ENCODE measurements at regions not wholly inside any gene's neighbourhood (a gene's known extent, or its start where the extent isn't known, plus 50 kb on each side); places are given as distances from the start of the nearest gene placed in this dataset.

DNA sequence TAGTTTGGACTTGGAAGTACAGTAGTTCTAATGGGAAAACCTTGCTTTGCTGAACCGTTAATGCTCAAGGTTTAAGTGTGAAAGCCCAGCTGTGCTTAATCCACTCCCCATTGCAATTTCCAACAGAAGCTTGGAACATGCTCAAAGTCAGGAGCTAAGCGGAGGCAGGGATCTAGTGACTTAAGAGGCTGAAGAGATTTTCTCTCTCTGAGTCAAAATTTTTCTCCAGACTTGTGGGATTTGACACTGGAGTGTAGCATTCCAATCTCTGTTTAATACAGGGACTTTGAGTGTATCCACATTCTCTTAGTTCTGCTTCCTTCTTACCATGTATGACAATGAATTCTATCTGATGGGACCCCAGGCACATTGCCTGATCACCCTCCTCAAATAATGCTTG is 471.8 kb downstream of the KIF4B start:
- no peak overlapping the region for H3K9ac ChIP-seq (ENCODE audit: low read length in 3 of 3)
- no peaks in the 10 kb centered on the region for H3K36me3 ChIP-seq (ENCODE audit: control insufficient read depth in 2 of 3, insufficient read depth in 3 of 3, low read length in 3 of 3)
- H3K27me3 ChIP-seq (ENCODE audit: control insufficient read depth, insufficient read depth, low read length): no peaks in the 10 kb centered on the region
- FAIRE-seq (no peak), DNase-seq (no peak)
- no peak overlapping the region for H3K27ac ChIP-seq (ENCODE audit: low read depth in 2 of 2, low read length in 2 of 2)
- intact Hi-C loops (cut with DNase I): no loop called here
- TF ChIP-seq, protein P1, sequence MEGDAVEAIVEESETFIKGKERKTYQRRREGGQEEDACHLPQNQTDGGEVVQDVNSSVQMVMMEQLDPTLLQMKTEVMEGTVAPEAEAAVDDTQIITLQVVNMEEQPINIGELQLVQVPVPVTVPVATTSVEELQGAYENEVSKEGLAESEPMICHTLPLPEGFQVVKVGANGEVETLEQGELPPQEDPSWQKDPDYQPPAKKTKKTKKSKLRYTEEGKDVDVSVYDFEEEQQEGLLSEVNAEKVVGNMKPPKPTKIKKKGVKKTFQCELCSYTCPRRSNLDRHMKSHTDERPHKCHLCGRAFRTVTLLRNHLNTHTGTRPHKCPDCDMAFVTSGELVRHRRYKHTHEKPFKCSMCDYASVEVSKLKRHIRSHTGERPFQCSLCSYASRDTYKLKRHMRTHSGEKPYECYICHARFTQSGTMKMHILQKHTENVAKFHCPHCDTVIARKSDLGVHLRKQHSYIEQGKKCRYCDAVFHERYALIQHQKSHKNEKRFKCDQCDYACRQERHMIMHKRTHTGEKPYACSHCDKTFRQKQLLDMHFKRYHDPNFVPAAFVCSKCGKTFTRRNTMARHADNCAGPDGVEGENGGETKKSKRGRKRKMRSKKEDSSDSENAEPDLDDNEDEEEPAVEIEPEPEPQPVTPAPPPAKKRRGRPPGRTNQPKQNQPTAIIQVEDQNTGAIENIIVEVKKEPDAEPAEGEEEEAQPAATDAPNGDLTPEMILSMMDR (IDR thresholded peaks at IDR 0.05; ENCODE audit: borderline replicate concordance, extremely low read depth, insufficient read depth): no peak
- no peaks in the 10 kb centered on the region for H3K9me3 ChIP-seq (ENCODE audit: control insufficient read depth in 2 of 3, insufficient read depth in 1 of 3, low read length in 3 of 3)
- H3K4me3 ChIP-seq (ENCODE audit: low read length in 3 of 3): no peak overlapping the region
- H3K4me1 ChIP-seq (ENCODE audit: control insufficient read depth in 2 of 3, insufficient read depth in 2 of 3, low read depth in 1 of 3, low read length in 3 of 3): peaks cover 0 to 4% (median 0%) of the 10 kb centered on the region in 3 donors

DNA sequence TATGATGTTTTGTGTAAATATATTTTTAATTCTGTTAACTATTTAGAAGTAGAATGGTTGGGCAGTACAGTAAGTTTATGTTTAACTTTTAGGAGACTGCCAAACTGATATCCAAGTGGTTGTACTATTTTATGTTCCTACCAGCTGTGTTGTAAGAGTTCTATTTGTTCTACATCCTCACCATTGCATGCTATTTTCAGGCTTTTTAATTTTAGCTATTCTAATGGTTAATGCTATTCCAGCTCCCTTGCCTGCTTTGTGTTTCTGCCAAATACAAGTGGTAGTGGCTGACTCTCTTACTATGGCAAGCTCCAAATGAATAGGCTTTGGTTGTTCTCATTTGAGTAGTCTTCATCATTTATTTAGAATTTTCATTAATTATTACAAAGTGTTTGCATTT is 476.4 kb downstream of the KIF4B start:
- intact Hi-C loops (cut with DNase I): no loop called here
- TF ChIP-seq, protein P1 (IDR thresholded peaks at IDR 0.05; ENCODE audit: borderline replicate concordance, extremely low read depth, insufficient read depth): no peak
- H3K36me3 ChIP-seq (ENCODE audit: control insufficient read depth in 2 of 3, insufficient read depth in 3 of 3, low read length in 3 of 3): no peaks in the 10 kb centered on the region
- no peaks in the 10 kb centered on the region for H3K27me3 ChIP-seq (ENCODE audit: control insufficient read depth, insufficient read depth, low read length)
- H3K4me3 ChIP-seq (ENCODE audit: low read length in 3 of 3): no peak overlapping the region
- no peak overlapping the region for H3K9ac ChIP-seq (ENCODE audit: low read length in 3 of 3)
- no peaks in the 10 kb centered on the region for H3K4me1 ChIP-seq (ENCODE audit: control insufficient read depth in 2 of 3, insufficient read depth in 2 of 3, low read depth in 1 of 3, low read length in 3 of 3)
- FAIRE-seq: no peak
- no peaks in the 10 kb centered on the region for H3K9me3 ChIP-seq (ENCODE audit: control insufficient read depth in 2 of 3, insufficient read depth in 1 of 3, low read length in 3 of 3)
- H3K27ac ChIP-seq (ENCODE audit: low read depth in 2 of 2, low read length in 2 of 2): no peak overlapping the region
- no peak for DNase-seq

DNA sequence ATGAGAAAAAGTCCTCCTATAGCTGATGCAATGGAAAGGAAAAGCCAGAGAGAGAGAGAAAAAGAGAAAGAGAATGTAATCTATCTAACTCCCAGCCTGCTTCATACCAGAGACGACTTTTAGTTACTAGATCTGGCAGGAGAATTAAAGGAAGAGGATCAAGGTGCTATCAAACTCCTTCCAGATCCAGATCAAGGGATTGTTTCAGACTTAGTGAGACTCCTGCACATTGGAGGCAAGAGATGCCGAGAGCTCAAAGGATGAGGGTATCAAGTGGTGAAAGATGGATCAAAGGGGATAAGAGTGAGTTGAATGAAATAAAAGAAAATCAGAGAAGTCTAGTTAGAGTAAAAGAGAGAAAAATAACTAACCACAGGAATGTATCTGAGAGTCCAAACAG is 478.6 kb downstream of the KIF4B start:
- intact Hi-C loops (cut with DNase I): no loop called here
- DNase-seq: no peak
- FAIRE-seq: no peak
- Histone ChIP-seq H3K4me3 (ENCODE audit: low read length in 3 of 3) (no peak overlapping the region), H3K36me3 (ENCODE audit: control insufficient read depth in 2 of 3, insufficient read depth in 3 of 3, low read length in 3 of 3) (no peaks in the 10 kb centered on the region), H3K9ac (ENCODE audit: low read length in 3 of 3) (no peak overlapping the region), H3K27me3 (ENCODE audit: control insufficient read depth, insufficient read depth, low read length) (no peaks in the 10 kb centered on the region), H3K4me1 (ENCODE audit: control insufficient read depth in 2 of 3, insufficient read depth in 2 of 3, low read depth in 1 of 3, low read length in 3 of 3) (no peaks in the 10 kb centered on the region), H3K27ac (ENCODE audit: low read depth in 2 of 2, low read length in 2 of 2) (no peak overlapping the region), H3K9me3 (ENCODE audit: control insufficient read depth in 2 of 3, insufficient read depth in 1 of 3, low read length in 3 of 3) (no peaks in the 10 kb centered on the region)
- TF ChIP-seq, protein P1 (IDR thresholded peaks at IDR 0.05; ENCODE audit: borderline replicate concordance, extremely low read depth, insufficient read depth): no peak

DNA sequence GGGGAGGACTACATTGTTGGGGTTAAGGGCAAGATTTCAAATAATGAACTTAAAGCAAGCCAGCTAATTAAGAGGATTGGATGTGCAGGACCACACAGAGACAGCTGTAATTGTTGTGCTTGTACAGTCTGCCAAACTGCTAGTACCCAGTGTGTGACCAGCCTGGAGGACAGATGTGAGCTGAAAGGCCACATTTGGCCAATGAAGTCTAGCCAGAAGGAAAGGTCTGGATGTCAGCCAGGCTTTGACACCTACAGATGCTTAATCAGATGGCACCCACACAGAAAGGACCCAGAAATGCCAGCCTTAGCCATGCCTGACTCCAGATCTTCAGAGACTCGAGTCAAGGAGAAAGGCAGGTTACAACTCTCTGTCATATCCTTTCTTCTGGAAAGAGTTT is 491.1 kb downstream of the KIF4B start:
- H3K9ac ChIP-seq (ENCODE audit: low read length in 3 of 3): no peak overlapping the region
- FAIRE-seq: no peak

More for the DNA sequence above, 491.1 kb downstream of the KIF4B start:
- H3K36me3 ChIP-seq (ENCODE audit: control insufficient read depth in 2 of 3, insufficient read depth in 3 of 3, low read length in 3 of 3): no peaks in the 10 kb centered on the region
- no peaks in the 10 kb centered on the region for H3K9me3 ChIP-seq (ENCODE audit: control insufficient read depth in 2 of 3, insufficient read depth in 1 of 3, low read length in 3 of 3)
- TF ChIP-seq, protein P1 (IDR thresholded peaks at IDR 0.05; ENCODE audit: borderline replicate concordance, extremely low read depth, insufficient read depth): no peak
- H3K4me1 ChIP-seq (ENCODE audit: control insufficient read depth in 2 of 3, insufficient read depth in 2 of 3, low read depth in 1 of 3, low read length in 3 of 3): no peaks in the 10 kb centered on the region
- DNase-seq: no peak
- intact Hi-C loops (cut with DNase I): no loop called here
- no peaks in the 10 kb centered on the region for H3K27me3 ChIP-seq (ENCODE audit: control insufficient read depth, insufficient read depth, low read length)
- no peak overlapping the region for H3K4me3 ChIP-seq (ENCODE audit: low read length in 3 of 3)
- no peak overlapping the region for H3K27ac ChIP-seq (ENCODE audit: low read depth in 2 of 2, low read length in 2 of 2)

Measured in kidney (tissue), 13 donors.